GM18861 (cell line): ENCODE measurements at regions not wholly inside any gene's neighbourhood (a gene's known extent, or its start where the extent isn't known, plus 50 kb on each side); places are given as distances from the start of the nearest gene placed in this dataset.

Experiments
- ATAC-seq: cut with Tn5 transposase; IDR thresholded peaks from one replicate; pipeline ENCODE4 v1.9.1; 2021; ENCODE audit not compliant: unreplicated experiment

GRCh38 chr20:43804781-43805180, 78.0 kb upstream of the GTSF1L start:
- ATAC-seq = no peak

GRCh38 chr20:43803276-43803675, 76.5 kb upstream of the GTSF1L start:
- ATAC-seq = no peak

DNA sequence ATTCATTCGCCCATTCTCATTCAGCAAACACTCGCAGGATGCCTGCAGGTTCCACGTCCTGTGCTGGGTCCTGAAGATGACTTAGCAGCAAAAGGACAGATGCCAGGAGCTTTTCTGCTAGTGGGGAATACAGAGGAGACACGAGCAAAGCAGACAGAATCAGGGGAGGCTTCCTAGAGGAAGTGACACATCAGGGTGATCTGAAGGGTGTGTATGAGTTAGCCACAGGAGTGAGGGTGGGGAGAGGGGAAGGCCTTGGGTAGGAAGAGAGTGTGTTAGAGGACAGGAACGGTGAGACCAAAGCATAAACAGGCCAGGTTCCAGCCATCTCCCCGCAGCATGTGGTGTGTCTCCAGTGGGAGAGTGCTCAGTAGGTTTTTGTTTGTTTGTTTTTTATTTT, 73.4 kb upstream of the GTSF1L start:
- ATAC-seq = no peak

DNA sequence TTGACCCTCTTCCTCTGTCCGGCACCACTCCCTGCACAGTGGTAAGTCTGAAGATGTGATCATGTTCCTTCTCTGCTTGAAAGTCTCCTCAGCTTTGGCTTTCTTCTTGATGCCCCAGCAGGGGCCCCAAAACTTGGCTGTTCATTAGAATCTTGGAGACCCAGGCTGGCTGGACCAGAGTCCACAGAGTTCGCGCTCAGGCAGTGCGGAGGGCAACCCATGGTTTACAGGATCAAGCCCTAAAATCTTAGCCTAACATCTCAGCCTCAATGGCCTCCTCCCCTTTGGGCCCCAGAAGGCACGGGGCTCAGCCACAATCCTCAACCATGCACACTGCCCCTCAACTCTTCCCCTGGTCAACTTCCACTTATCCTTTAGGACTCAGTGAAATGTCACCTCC, 72.9 kb upstream of the GTSF1L start:
- ATAC-seq = no peak

- no peak for ATAC-seq
Measured at GRCh38 chr20:43799150-43799711, 72.4 kb upstream of the GTSF1L start.

GRCh38 chr20:43798291-43799149, 71.7 kb upstream of the GTSF1L start:
- ATAC-seq = no peak

GRCh38 chr20:43794326-43794725, 67.5 kb upstream of the GTSF1L start:
- no peak for ATAC-seq

DNA sequence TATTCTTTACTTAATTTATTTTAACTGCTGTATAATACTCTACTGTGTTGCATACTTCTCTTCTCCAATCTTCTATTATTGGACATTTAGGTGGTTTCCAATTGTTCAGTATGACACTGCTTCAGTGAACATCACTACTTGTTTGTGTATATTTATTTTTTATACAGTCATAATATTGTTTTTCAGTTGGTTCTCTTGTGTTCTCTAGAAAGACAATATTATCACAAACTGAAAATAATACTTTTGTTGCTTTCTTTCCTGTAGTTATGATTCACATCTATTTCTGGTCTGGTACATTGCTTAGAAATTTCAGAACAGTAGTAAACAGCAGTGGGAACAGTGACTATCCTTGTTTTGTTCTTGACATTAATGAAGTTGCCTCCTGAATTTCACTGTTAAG, 62.8 kb upstream of the GTSF1L start:
- ATAC-seq = no peak

- ATAC-seq = no peak
Measured at GRCh38 chr20:43787937-43788336, 61.1 kb upstream of the GTSF1L start.

DNA sequence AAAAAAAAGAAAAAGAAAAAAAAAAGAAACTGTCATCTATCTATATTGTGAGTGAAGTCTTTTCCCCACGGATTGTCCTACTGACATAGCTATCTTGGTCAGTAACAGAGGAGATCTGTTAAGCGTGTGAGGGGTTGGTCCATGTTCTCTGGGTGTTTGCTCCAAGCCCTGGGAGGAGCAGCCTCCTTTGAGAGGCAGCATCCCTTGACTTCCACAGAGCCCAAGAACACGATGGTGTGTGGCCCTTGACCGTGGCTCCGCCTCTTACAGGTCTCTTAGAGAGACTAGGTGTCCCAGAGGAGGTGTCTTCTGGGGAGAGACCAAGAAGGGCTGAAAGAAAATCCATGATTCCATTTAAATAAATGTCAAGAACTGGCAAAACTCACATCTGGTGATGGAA, 60.1 kb upstream of the GTSF1L start:
- no peak for ATAC-seq

DNA sequence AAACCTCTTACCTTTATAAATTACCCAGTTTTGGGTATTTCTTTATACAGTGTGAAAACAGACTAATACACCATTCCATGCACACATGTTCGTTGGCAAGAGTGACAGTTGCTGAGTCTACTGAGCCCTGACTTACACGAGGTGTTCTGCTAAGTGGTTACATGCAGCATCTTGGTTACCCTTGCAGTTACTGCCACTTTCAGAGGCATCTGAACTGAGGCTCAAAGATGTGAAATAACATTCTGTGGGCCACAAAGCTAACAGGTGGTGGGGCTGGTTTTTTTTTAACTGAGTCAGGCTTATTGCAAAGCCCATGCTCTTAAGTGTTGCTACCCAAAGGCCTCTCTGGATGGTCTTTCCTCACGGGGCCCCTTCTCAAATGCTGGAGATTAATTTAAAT, 54.4 kb upstream of the GTSF1L start:
- no peak for ATAC-seq

DNA sequence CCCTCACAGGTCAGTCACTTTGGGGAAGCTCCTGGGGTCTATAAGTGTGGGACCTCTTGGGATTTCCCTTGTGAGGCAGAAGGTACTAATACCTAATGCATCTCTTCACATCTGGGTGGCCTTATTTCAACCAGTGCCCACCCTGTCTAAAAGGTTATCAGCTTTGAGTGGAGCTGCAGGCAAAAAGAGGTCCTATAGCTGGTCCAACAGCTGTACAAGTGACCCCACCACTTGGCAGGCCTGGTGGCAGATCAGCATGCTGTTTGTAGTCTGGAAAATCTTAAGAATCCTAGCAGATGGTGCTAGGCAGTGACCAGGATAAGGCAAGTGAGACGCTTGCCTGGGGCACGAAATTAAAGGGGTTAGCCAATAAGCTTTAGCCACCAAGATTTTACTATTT, 51.6 kb upstream of the GTSF1L start:
- no peak for ATAC-seq

DNA sequence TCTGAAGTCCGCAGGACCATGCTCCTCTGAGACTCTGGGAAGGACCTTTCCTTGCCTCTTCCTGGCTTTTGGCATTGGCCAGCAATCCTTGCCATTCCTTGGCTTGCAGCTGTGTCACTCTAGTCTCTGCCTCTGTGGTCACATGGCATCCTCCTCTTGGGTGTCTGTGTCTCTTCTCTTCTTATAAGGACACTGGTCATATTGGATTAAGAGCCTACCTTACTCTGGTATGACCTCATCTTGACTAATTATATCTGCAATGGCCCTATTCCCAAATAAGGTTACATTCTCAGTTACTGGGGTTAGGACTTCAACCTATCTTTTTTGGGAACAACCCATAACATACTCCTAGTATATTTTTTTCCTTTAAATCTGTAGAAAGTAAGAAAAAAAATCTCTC, 49.9 kb upstream of the GTSF1L start:
- no peak for ATAC-seq
